ENCODE measurements at regions not wholly inside any gene's neighbourhood (a gene's known extent, or its start where the extent isn't known, plus 50 kb on each side); places are given as distances from the start of the nearest gene placed in this dataset.

- 40 to 80% (median 63%) methylated on average over 1 to 10 of the region's 17 CpGs; no CpG with 5 or more reads in 4 of the 10 experiments for WGBS, 10 experiments
- in situ Hi-C loops (cut with MboI; ENCODE audit: low pct_unique_long_range_greater_than_20kb in 2 of 9, low sequenced_read_pairs in 9 of 9, unreplicated experiment in 9 of 9) = no loop called here
- peaks cover 6 to 7% of the 10 kb centered on the region in 2 donors for H3K4me1 ChIP-seq (replicated peaks in 1 of 2)
- no peak overlapping the region for H3K4me3 ChIP-seq
- ATAC-seq (replicated peaks in 6 of 8) = no peak
- no peak overlapping the region for H3K27ac ChIP-seq
Observed at GRCh38 chr14:104515059-104515810, 64.3 kb upstream of the C14orf180 start.

- no peak overlapping the region for H3K4me3 ChIP-seq
- ATAC-seq (replicated peaks in 6 of 8) = no peak
- 30 to 95% (median 75%) methylated on average over 3 to 12 of the region's 23 CpGs; no CpG with 5 or more reads in 3 of the 10 experiments for WGBS, 10 experiments
Observed at GRCh38 chr14:104515811-104516780, 63.5 kb upstream of the C14orf180 start.

GRCh38 chr14:104516906-104517305 lies 62.7 kb upstream of the C14orf180 start:
- no peak for ATAC-seq (replicated peaks in 6 of 8)
- Histone ChIP-seq H3K4me1 (replicated peaks in 1 of 2) (no peaks in the 10 kb centered on the region), H3K27ac (no peak overlapping the region), H3K4me3 (no peak overlapping the region)
- in situ Hi-C loops (cut with MboI; ENCODE audit: low pct_unique_long_range_greater_than_20kb in 2 of 9, low sequenced_read_pairs in 9 of 9, unreplicated experiment in 9 of 9) = no loop called here
- 20 to 60% methylated on average over 1 to 3 of the region's 8 CpGs; no CpG with 5 or more reads in 8 of the 10 experiments for whole genome bisulfite sequencing, 10 experiments

More at GRCh38 chr14:104515811-104516780, 63.5 kb upstream of the C14orf180 start:
- Histone ChIP-seq H3K4me1 (replicated peaks in 1 of 2) (no peaks in the 10 kb centered on the region), H3K27ac (no peak overlapping the region)
- in situ Hi-C loops (cut with MboI; ENCODE audit: low pct_unique_long_range_greater_than_20kb in 2 of 9, low sequenced_read_pairs in 9 of 9, unreplicated experiment in 9 of 9) = no loop called here

GRCh38 chr14:104517426-104517825 lies 62.1 kb upstream of the C14orf180 start:
- Histone ChIP-seq H3K4me1 (replicated peaks in 1 of 2) (no peaks in the 10 kb centered on the region), H3K4me3 (no peak overlapping the region), H3K27ac (no peak overlapping the region)
- no peak for ATAC-seq (replicated peaks in 6 of 8)
- WGBS, 10 experiments = 0 to 100% (median 70%) methylated on average over 1 to 6 of the region's 8 CpGs; no CpG with 5 or more reads in 3 of the 10 experiments
- in situ Hi-C loops (cut with MboI; ENCODE audit: low pct_unique_long_range_greater_than_20kb in 2 of 9, low sequenced_read_pairs in 9 of 9, unreplicated experiment in 9 of 9) = no loop called here

GRCh38 chr14:104517867-104518266 lies 61.7 kb upstream of the C14orf180 start:
- in situ Hi-C loops (cut with MboI; ENCODE audit: low pct_unique_long_range_greater_than_20kb in 2 of 9, low sequenced_read_pairs in 9 of 9, unreplicated experiment in 9 of 9) = no loop called here
- 26 to 100% (median 87%) methylated on average over 1 to 10 of the region's 14 CpGs; no CpG with 5 or more reads in 6 of the 10 experiments for WGBS, 10 experiments

GRCh38 chr14:104518659-104519350 lies 60.8 kb upstream of the C14orf180 start:
- no peak overlapping the region for H3K27ac ChIP-seq

More at GRCh38 chr14:104517867-104518266, 61.7 kb upstream of the C14orf180 start:
- Histone ChIP-seq H3K4me3 (no peak overlapping the region), H3K4me1 (replicated peaks in 1 of 2) (no peaks in the 10 kb centered on the region), H3K27ac (no peak overlapping the region)
- no peak for ATAC-seq (replicated peaks in 6 of 8)

GRCh38 chr14:104519721-104520120 lies 59.8 kb upstream of the C14orf180 start:
- no peak overlapping the region for H3K4me3 ChIP-seq
- H3K4me1 ChIP-seq (replicated peaks in 1 of 2) = no peaks in the 10 kb centered on the region
- in situ Hi-C loops (cut with MboI; ENCODE audit: low pct_unique_long_range_greater_than_20kb in 2 of 9, low sequenced_read_pairs in 9 of 9, unreplicated experiment in 9 of 9) = no loop called here
- whole genome bisulfite sequencing, 10 experiments = 0 to 100% (median 71%) methylated on average over 1 to 5 of the region's 8 CpGs; no CpG with 5 or more reads in 2 of the 10 experiments
- no peak overlapping the region for H3K27ac ChIP-seq
- ATAC-seq (replicated peaks in 6 of 8) = no peak

More at GRCh38 chr14:104518659-104519350, 60.8 kb upstream of the C14orf180 start:
- 24 to 100% (median 80%) methylated on average over 2 to 12 of the region's 18 CpGs; no CpG with 5 or more reads in 1 of the 10 experiments for WGBS, 10 experiments
- H3K4me3 ChIP-seq = no peak overlapping the region
- H3K4me1 ChIP-seq (replicated peaks in 1 of 2) = no peaks in the 10 kb centered on the region
- ATAC-seq (replicated peaks in 6 of 8) = no peak
- in situ Hi-C loops (cut with MboI; ENCODE audit: low pct_unique_long_range_greater_than_20kb in 2 of 9, low sequenced_read_pairs in 9 of 9, unreplicated experiment in 9 of 9) = no loop called here

GRCh38 chr14:104520620-104521410 lies 58.7 kb upstream of the C14orf180 start:
- WGBS, 10 experiments = 0 to 92% (median 52%) methylated on average over 2 to 9 of the region's 13 CpGs; no CpG with 5 or more reads in 1 of the 10 experiments
- in situ Hi-C loops (cut with MboI; ENCODE audit: low pct_unique_long_range_greater_than_20kb in 2 of 9, low sequenced_read_pairs in 9 of 9, unreplicated experiment in 9 of 9) = no loop called here
- Histone ChIP-seq H3K27ac (no peak overlapping the region), H3K4me3 (no peak overlapping the region), H3K4me1 (replicated peaks in 1 of 2) (no peaks in the 10 kb centered on the region)
- no peak for ATAC-seq (replicated peaks in 6 of 8)

- Histone ChIP-seq H3K4me3 (no peak overlapping the region), H3K4me1 (replicated peaks in 1 of 2) (no peaks in the 10 kb centered on the region), H3K27ac (no peak overlapping the region)
- no peak for ATAC-seq (replicated peaks in 6 of 8)
- whole genome bisulfite sequencing, 10 experiments = 2 to 92% (median 79%) methylated on average over 1 to 8 of the region's 8 CpGs; no CpG with 5 or more reads in 4 of the 10 experiments
- in situ Hi-C loops (cut with MboI; ENCODE audit: low pct_unique_long_range_greater_than_20kb in 2 of 9, low sequenced_read_pairs in 9 of 9, unreplicated experiment in 9 of 9) = no loop called here
Observed at GRCh38 chr14:104521816-104522745, 57.5 kb upstream of the C14orf180 start.

GRCh38 chr14:104522926-104523545 lies 56.5 kb upstream of the C14orf180 start:
- Histone ChIP-seq H3K4me3 (no peak overlapping the region), H3K27ac (no peak overlapping the region), H3K4me1 (replicated peaks in 1 of 2) (no peaks in the 10 kb centered on the region)
- 20 to 100% (median 93%) methylated on average over 1 to 4 of the region's 13 CpGs; no CpG with 5 or more reads in 6 of the 10 experiments for WGBS, 10 experiments
- no peak for ATAC-seq (replicated peaks in 6 of 8)
- in situ Hi-C loops (cut with MboI; ENCODE audit: low pct_unique_long_range_greater_than_20kb in 2 of 9, low sequenced_read_pairs in 9 of 9, unreplicated experiment in 9 of 9) = no loop called here

GRCh38 chr14:104523546-104523935 lies 56.0 kb upstream of the C14orf180 start:
- Histone ChIP-seq H3K27ac (no peak overlapping the region), H3K4me1 (replicated peaks in 1 of 2) (no peaks in the 10 kb centered on the region), H3K4me3 (no peak overlapping the region)
- in situ Hi-C loops (cut with MboI; ENCODE audit: low pct_unique_long_range_greater_than_20kb in 2 of 9, low sequenced_read_pairs in 9 of 9, unreplicated experiment in 9 of 9) = no loop called here
- no peak for ATAC-seq (replicated peaks in 6 of 8)
- 40 to 80% (median 78%) methylated on average over 1 to 3 of the region's 7 CpGs; no CpG with 5 or more reads in 6 of the 10 experiments for WGBS, 10 experiments

Measured in motor neuron (in vitro differentiated cells).